ENCODE measurements at regions not wholly inside any gene's neighbourhood (a gene's known extent, or its start where the extent isn't known, plus 50 kb on each side); places are given as distances from the start of the nearest gene placed in this dataset.

GRCh38 chr20:9018346-9018745 lies 50.5 kb upstream of the PLCB4 start:
- no peak overlapping the region for H3K27ac ChIP-seq (ENCODE audit: low read depth, low read length, poor library complexity, severe bottlenecking)
- no TSS peak for BruUV-seq (replicated peaks)
- H3K4me1 ChIP-seq (ENCODE audit: insufficient read depth, low read length, poor library complexity, severe bottlenecking), result peaks cover 28% of the 10 kb centered on the region
- CTCF ChIA-PET, result no interaction called here
- POLR2A ChIA-PET (ENCODE audit: low non-redundant PET), result no interaction called here
- no peak overlapping the region for H3K4me3 ChIP-seq (ENCODE audit: low read depth, low read length, poor library complexity, severe bottlenecking)
- no peaks in the 10 kb centered on the region for H3K9me3 ChIP-seq (ENCODE audit: low read depth, low read length, poor library complexity, severe bottlenecking)
- H3K27me3 ChIP-seq (replicated peaks; ENCODE audit: insufficient read depth, low read depth, low read length, poor library complexity), result no peaks in the 10 kb centered on the region
- H3K36me3 ChIP-seq (ENCODE audit: insufficient read depth, low read length, poor library complexity, severe bottlenecking), result no peaks in the 10 kb centered on the region
- intact Hi-C loops (cut with micrococcal nuclease; ENCODE audit: unreplicated experiment), result no loop called here
- TF ChIP-seq EZH2 (IDR thresholded peaks at IDR 0.05; ENCODE audit: borderline replicate concordance, low read depth, low read length, poor library complexity, severe bottlenecking), result no peak
- no peak for TF ChIP-seq CTCF (conservative IDR thresholded peaks at IDR 0.05; ENCODE audit: low read depth, low read length)
- no peak for DNase-seq (ENCODE audit: low spot score)
